Caki2 (cell line): ENCODE measurements at regions not wholly inside any gene's neighbourhood (a gene's known extent, or its start where the extent isn't known, plus 50 kb on each side); places are given as distances from the start of the nearest gene placed in this dataset.

ENCODE experiments used
- DNase-seq: peaks from one replicate; pipeline ENCODE4 v3.0.0-alpha.2; 2015; ENCODE audit warnings: low read depth
- in situ Hi-C: cut with HindIII; loops from 2 replicates; pipeline ENCODE4 v1.10.0; 2016; ENCODE audit warnings: low sequenced_read_pairs, low pct_unique_long_range_greater_than_20kb, mixed read lengths

- DNase-seq = no peak
- in situ Hi-C loops = no loop called here
Measured at GRCh38 chr1:80931178-80931577, 869.6 kb upstream of the ADGRL2 start.

DNA sequence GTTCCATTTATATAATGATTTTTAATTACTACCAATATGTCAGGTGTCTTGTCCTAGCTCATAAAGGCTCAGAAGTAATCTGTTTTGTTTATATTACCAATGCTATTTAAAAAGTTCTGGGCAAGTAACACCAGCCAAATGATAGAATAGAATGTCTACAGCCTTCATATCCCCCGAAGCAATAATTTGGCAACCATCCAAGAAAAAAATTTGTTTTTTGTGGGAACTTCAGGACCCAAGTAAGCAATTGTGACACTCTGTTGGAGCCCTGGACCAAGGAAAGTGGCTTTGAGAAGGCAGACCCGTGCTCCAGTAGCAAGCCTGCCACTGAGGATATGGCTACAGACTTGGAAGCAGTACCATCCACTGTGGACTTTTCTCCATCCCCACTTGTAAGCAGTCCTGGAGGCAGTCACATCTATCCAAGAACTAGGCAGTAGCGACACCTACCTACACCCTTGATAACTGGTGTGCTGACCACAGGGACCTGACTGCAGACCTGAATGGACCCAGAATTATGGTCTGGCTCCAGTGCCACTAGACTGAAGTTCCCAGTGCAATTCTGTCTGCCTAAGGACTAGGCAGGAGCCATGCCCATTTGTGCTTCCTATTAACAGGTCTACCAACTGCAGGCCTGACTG lies 870.7 kb upstream of the ADGRL2 start:
- DNase-seq = no peak
- in situ Hi-C loops = no loop called here

GRCh38 chr1:80926531-80926930 lies 874.2 kb upstream of the ADGRL2 start:
- in situ Hi-C loops = no loop called here
- DNase-seq = no peak

DNA sequence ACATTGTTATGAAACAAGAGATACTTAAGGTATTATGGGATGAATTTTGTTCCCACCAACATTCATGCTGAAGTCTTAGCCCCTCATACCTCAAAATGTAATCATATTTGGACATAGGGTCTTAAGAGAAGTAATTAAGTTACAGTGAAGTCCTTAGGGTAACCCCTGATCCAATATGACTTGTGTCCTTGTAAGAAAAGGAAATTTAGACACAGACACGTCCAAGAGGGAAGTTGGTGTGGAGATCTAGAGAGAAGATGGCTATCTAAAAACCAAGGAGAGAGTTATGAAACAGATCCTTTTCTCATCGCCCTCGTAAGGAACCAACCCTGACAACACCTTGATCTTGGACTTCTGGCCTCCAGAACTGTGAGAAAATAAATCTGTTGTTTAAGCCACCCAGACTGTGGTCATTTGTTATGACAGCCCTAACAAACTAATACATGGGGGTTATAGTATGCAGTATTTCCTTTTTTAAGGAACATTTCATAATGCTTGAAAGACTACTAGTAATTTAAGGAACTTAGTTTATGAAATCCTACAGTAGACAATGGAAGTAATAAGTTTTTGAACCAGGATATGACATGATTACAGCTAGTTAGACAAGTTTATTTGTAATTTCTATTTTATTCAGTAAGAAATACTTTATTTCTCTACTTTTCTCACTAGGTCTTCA lies 875.5 kb upstream of the ADGRL2 start:
- DNase-seq = no peak
- in situ Hi-C loops = no loop called here

- in situ Hi-C loops = no loop called here
- DNase-seq = no peak
Measured at GRCh38 chr1:80924290-80924689, 876.4 kb upstream of the ADGRL2 start.

DNA sequence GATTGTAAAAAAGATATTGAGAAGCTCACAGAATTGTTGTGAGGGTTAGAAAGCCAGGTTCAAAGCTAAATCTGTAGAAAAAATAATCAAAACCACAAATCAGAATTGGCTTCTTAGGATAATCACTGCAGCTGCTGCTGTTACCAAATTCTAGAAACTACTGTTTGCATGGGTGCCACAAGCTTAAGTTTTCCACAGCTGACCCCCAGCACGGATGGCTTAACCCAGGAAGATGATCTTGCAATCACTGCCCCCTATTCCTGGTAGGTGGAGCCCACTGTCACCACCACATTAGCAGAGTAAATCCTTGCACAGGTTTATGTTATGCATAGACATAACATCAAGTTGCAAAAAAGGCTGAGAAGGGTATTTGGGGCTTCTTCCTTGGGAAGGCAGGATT lies 877.8 kb upstream of the ADGRL2 start:
- DNase-seq = no peak
- in situ Hi-C loops = no loop called here

DNA sequence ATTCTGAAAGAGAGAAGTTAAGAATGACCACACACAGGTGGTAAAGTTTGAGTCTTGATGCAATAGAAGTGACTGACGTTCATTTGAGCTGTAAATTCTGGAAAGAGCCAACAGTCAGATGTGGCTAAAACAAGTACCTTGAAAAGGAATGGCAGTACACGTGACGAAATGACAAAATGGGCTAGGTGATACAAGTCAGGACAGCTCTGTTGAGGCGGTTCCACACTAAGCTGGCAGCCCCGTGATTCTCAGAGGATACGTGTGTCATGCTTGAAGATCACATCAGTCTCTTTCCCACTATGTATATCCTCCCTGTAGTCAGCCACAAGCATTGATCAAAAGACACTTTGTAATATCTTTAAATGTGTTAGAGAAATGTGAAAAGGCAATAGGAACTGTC lies 881.3 kb upstream of the ADGRL2 start:
- DNase-seq = no peak
- in situ Hi-C loops = no loop called here

DNA sequence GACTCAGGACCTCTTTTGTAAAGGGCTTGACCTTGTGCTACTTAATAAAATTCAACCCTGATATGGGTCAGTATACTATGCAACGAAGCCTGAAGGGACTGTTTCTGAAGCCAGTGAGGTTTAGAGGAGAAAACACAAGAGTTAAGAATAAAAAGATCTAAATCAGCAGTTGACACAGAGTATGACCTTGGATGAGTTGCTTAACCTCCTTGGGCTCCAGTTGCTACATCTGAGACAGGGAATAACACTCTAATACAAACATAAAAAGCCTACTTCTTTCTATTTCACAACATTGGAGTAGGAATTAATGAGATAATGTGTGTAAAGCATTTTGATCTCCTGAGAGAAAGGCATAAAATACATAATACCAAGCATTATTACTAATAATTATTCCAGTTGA lies 882.4 kb upstream of the ADGRL2 start:
- in situ Hi-C loops = no loop called here
- DNase-seq = no peak

GRCh38 chr1:80917826-80918225 lies 882.9 kb upstream of the ADGRL2 start:
- in situ Hi-C loops = no loop called here
- DNase-seq = no peak

GRCh38 chr1:80917225-80917624 lies 883.5 kb upstream of the ADGRL2 start:
- DNase-seq = no peak
- in situ Hi-C loops = no loop called here

DNA sequence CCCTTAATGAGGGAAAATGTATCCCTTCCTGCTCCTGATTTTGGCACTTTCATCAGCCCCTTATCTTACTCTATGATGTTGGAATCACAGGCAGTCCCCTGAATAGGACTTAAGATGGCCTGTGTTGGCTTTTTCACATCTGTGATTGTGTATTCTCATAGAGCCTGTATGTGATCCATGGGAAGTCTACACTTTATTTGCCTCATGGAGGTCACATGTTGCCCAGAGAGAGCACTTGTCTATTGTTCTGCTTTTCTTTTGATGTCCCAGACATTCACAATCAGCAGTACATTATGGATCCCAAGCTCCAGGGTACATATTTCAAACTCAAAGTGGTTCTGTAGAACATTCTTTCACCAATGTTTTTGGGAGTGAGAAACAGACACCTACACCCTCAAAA lies 885.2 kb upstream of the ADGRL2 start:
- DNase-seq = no peak
- in situ Hi-C loops = no loop called here

DNA sequence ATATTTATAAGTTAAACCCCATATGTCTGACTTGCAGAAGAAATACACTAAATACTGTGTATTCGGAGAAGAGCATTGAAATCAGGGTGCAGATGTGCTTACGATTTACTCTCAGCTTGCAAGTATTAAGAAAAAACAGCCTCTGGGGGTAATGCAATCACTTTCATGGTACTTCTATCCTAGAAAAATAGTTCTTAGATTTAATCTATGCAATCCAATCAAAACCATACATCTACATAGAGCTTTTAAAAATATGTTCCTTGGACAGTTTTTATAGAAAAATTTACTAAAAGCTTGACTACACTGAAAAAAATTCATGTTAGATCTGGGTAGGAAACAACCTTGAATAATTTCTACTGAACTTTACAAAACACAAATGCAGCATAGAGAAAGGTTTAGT lies 890.3 kb upstream of the ADGRL2 start:
- DNase-seq = no peak
- in situ Hi-C loops = no loop called here

- in situ Hi-C loops = no loop called here
- no peak for DNase-seq
Measured at GRCh38 chr1:80909172-80909784, 891.5 kb upstream of the ADGRL2 start.

- DNase-seq = peak; percentile 70
- in situ Hi-C loops = no loop called here
Measured at GRCh38 chr1:80896781-80897356, 903.9 kb upstream of the ADGRL2 start.

DNA sequence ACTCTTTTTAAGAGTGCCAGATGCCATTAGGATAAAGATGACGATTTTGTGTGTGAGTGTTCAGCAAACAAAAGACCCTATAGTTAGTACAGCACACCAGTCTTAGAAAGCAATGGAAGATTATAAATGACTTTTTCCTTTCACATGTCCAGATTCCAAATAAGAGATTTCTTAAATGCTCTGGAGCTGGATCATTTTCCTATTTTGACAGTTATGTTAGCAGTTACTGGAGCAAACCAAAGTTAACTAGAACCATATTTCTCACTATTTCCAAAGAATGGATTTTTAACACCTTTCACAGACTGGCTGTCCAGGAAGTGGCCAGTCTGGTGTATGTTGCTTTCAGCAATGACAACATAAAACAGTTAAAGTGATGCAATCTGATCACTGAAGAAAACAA lies 905.8 kb upstream of the ADGRL2 start:
- DNase-seq = no peak
- in situ Hi-C loops = no loop called here

- no peak for DNase-seq
- in situ Hi-C loops = no loop called here
Measured at GRCh38 chr1:80893115-80893514, 907.6 kb upstream of the ADGRL2 start.

DNA sequence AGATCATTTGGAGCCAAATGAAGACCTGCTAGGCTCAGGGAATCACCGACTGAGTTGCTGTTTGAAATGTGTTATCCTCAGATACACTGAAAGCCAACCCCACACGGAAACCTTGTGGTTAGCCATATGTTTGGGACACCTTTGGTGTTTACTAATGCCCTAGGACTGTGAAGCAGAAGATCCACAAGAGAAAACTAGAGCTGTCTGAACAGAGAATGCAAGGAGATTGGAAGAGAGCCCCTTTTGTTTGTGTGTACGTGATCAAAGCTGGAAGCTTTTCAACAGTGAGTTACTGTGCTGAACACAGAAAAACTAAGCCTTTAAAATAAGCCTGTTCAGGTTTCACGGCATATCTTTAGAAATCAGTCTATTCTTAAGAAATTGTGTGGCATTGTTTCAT lies 908.2 kb upstream of the ADGRL2 start:
- in situ Hi-C loops = no loop called here
- DNase-seq = no peak

DNA sequence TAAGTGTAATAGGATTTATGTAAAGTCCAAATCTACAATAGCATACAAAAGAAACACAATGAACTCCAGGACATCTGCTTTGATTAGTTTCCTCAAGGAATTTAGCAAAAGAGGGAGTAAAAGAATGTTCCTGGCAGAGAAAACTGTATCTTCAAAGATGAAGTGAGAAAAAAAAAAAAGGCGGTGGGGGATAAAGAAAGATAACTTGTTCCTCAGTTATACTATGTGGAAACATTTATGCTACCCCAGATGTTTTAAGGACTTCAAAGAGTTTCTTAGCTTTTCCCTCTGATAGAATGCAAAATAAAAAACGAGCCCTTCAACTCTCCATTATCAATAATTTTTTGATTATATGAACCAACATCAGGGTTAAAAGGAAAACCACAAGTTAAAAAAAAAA lies 908.9 kb upstream of the ADGRL2 start:
- in situ Hi-C loops = no loop called here
- DNase-seq = no peak

GRCh38 chr1:80882553-80882952 lies 918.2 kb upstream of the ADGRL2 start:
- peak; percentile 30 for DNase-seq
- in situ Hi-C loops = no loop called here

GRCh38 chr1:80878343-80878742 lies 922.4 kb upstream of the ADGRL2 start:
- no peak for DNase-seq
- in situ Hi-C loops = no loop called here
